GM18507 (cell line): ENCODE measurements at regions not wholly inside any gene's neighbourhood (a gene's known extent, or its start where the extent isn't known, plus 50 kb on each side); places are given as distances from the start of the nearest gene placed in this dataset.

Experiments used
- DNase-seq: peaks from one replicate; pipeline ENCODE4 v3.0.0; 2011; ENCODE audit warnings: low read depth; ENCODE audit not compliant: insufficient read length; ENCODE audit errors: extremely low spot score
- FAIRE-seq: peaks from 2 replicates; lab custom pipeline; 2011; peaks lifted over from hg19 to GRCh38; lab: Jason Lieb, UNC

DNA sequence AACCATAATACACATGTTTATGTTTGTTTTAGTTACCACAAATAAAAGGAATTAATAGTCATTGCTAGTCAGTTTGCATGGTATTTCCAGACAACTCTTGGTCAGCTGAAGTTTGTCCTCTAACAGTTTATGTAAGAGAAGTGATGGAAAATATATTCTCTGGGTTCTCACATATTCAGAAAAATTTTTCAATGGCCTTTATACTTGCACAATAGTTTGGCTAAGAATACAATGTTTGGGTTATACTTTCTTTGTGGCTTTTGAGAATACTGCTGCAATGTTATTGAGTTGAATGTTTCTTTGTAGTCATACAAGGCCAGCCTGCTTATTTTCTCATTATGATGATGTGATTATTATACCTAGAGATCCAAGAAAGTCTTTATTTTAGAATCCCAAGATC lies 133.9 kb downstream of the RAP2B start:
- FAIRE-seq (no peak), DNase-seq (no peak)

DNA sequence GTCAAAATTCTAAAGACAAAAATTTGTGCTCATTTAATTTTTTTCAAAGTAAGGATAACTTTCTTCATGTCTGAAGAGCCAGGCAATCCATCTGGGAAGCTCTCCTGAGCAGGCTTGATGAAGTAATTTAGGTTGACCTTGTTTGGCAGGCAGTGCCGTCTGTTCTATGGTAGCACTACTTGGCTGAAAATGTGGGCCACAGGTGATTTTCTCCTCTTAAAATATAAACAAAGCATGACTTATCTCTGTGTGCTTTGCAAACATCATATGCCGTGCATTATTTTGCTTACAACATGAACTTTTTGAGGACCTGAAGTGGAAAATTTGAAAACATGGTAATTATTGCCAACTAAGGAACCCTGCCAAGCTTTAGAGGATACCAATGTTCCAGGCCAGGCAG lies 143.2 kb downstream of the RAP2B start:
- no peak for DNase-seq
- FAIRE-seq, result no peak

DNA sequence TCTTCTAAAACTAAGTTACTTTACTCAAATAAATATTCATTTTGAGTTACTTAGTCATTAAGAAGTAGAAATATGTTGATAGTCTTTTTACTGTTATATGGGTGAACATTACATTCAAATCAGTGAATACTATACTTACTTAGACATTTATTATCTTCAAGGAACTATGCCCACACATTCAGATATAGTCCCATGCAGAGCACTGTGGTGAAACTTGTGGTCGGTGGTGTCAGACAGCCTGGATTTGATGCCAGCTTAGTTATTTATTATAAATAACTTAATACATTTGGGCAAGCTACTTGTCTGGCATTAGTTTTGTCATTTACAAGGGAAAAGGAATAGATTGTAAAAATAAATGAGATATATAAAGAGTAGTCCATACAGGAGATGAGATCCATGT lies 149.5 kb downstream of the RAP2B start:
- DNase-seq (no peak), FAIRE-seq (no peak)

DNA sequence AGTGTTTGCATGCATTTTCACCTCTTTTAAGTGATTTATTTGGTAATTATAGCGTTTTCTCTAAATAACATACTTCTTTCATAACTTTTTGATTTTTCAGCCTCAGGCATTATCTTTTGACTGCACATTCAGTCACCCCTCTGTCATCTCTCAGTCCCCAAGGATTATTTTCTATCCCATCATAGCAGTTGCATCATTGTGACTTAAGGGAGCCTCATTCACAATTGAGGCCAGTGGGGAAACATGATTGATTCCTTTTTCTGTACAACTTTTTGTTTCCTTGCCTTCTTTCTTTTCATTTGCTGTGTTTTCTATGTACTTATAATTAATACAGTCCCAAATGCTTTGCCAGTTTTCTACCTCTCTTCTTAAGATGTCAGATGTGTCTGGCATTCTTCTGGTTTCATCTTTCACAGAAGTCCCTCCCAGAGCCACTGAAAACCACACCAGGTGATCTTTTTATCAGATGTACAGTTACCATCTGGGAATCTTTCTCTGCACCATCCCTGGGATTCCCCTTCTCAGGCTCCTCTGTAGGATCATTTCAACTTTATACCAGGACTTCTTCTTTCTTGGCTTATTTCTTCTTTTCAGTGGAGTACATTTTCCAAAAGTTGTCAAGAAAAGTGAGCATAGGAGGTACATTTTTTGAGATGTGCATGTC lies 151.4 kb downstream of the RAP2B start:
- FAIRE-seq (no peak), DNase-seq (no peak)

DNA sequence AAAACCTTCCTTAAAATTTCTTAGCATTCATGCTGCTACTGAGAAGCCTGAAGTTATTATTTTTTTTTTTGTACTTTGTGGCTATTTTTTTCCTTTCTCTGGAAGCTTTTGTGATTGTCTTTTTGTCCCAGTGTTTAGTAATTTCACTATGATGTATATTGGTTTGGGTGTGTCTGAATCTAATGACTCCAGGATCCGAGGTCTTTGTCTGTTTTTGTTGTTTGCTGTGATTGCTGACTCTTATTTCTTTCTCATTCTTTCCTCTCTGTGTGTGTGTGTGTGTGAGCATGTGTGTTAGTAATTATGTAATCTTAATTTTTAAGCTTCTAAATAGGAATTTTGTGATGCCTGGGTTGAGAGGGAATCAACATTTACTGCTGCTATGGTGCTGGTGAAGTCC lies 152.0 kb downstream of the RAP2B start:
- FAIRE-seq, result no peak
- DNase-seq, result no peak

DNA sequence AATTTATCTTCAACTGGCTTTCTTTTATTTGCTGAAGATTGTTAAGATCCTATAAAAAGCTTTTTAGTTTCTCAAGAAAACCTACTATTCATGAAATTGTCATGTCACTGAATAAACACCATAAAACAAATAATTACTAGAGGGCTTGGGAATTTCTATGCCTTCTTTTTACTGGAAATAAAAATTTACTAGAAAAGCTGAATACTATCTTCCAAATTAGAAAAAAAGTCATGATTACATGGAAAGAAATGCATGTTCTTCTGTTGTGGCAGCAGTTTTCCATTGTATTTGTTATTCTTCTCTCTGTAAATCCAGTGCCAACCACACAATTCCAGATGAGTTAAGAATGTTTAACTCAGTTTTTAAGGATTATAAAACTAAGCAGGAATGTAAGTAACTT lies 153.8 kb downstream of the RAP2B start:
- FAIRE-seq (no peak), DNase-seq (no peak)

DNA sequence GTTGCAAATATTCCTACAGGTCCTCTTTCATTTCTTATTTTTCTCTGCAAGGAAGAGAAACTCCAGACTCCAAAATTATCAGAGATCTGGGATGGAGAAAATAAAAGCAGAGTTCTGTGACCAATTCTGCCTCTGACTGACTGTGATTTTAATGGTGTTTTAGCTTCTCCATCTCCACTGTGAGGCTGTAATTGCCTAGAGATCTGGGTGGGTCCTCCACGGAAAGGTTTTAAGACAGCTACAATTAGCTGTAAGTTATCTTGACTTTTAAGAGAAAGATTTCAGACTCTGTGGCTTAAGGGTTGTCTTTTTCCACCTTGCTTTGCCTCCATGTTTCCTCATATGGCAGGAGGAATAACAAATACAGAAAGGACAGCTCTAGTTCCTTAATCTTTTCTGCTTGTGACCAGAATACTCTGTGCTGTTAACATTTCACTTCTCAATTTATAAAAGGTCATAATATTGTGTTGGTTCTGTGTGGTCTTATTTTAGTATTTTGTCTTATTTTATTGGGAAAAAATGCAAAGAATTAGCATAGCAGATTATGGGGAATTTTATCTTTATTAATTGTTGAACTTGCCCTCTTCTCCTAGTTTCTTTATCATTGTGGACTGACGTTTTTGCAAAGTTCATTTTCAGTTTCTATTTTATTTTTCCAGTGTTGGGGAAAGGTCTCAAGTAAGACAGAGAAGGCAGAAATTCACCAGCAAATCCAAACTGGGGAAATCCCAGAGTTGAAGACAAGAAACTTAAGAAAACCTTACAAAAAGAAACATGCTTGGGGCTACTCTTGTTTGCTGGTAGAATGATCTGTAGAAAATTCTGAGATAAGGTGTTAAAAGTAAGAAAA lies 157.9 kb downstream of the RAP2B start:
- FAIRE-seq (no peak), DNase-seq (no peak)

DNA sequence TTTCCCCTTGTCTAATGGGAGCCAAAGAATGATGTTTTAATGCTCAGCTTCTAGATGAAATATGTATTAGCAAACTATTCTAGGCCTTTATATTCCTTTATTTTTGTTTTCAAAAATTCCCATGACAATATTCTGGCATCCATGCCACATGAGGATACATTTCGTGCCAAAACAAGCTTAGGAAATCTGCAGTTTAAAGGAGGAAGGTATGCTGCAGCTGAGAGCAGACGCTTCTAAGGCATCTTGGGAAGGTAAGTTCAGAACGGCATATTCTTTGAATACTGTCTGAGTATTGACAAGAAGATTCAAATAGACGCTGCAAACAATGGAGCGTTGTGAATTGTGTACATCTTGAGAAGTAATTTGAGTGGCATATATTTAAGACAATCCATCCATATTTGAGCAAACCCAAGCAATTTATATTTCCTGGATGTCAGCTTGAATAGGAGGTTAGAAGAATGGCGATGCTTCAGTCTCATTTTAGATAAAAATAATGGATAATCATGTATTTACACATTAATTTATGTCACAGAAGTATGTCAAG lies 158.6 kb downstream of the RAP2B start:
- DNase-seq (no peak), FAIRE-seq (no peak)

DNA sequence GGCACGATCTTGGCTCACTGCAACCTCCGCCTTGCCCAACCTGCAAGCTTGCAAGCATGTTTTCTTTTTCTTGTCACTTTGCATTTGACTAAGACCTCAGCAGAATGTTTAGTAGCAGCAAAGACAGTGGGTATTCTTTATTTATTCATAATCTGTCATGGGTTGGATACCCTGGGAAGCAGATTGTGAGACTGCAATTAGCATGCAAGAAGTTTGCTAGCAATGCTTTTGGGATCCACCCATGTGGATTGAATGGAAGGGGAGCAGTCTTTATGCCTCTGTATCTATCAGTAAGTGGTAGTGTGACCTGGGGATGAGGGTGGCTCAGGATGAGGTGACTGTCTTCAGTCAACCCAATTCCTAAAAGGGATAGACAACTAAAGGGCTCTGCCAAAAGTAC lies 166.7 kb downstream of the RAP2B start:
- FAIRE-seq (no peak), DNase-seq (no peak)

DNA sequence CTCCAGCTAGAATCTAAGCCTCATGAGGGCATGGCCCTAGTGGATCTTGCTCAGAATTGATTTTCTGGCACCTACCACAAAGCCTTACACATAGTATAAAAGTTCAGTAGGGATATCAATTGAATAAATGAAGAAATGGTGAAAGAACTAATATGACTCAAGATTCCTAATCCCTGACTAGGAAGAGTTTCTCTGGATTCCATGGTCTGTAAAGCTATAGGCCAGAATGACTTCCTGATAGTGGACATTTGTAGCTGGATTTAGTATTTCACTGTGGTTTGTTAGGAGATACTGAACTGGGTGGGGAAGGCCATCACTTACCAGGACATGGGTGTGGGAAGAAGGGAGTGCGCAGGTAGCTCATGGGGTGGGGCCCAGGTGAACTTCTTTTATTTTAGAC lies 168.9 kb downstream of the RAP2B start:
- no peak for FAIRE-seq
- no peak for DNase-seq

DNA sequence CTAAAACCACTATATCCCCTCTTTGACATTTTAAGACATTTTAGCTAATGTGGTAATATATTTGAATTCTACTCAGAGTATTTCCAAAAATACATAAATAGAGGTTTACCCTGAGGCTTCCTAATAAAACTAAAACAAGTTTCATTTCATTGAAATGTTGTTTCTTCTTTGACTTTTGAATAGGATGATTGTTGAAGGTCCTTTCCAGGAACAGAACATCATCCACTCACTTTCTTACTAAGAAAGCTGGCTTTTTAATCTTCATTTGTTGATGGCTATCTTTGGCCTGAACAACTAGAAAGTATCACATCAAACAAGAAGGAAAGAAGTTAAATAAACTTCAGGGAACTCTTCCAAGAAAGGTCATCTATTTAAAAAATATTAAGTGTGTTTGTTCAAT lies 169.7 kb downstream of the RAP2B start:
- FAIRE-seq, result no peak
- no peak for DNase-seq

DNA sequence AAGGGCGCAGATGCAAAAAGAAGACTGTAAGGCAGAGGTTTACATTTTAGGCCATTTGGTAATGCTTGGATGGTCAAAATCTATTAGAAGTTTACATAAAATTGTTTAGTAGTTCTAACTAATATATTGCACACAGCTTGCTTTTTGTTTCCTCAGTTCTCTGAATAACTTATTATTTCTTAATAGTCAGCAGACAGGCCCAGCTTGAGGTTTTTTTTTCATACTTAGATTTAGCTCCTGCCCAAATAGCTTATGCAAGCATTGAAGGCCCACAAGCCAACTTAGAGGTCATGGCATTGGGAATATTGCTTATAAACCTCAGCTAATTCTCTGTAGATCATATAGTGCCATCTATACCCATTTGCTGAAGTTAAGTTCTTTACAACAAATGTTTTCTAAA lies 172.5 kb downstream of the RAP2B start:
- FAIRE-seq (no peak), DNase-seq (no peak)

DNA sequence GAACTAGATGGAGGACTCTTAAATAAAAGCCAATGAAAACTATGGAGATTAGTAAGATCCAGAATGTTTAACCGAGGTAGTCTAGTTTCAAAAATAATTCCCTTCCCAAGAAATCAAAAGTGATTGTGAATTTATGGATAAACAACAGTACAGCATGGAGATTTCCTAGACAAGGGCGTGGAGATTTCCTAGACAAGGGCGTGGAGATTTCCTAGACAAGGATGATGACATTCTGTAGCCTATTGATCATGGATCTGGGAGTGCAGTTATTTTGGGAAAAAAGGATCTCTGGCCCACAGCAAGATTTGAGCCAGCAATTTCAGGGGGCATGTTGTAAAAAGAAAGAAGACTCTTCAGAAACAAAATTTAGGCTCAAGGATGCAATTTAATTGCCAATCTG lies 175.3 kb downstream of the RAP2B start:
- DNase-seq (no peak), FAIRE-seq (no peak)

DNA sequence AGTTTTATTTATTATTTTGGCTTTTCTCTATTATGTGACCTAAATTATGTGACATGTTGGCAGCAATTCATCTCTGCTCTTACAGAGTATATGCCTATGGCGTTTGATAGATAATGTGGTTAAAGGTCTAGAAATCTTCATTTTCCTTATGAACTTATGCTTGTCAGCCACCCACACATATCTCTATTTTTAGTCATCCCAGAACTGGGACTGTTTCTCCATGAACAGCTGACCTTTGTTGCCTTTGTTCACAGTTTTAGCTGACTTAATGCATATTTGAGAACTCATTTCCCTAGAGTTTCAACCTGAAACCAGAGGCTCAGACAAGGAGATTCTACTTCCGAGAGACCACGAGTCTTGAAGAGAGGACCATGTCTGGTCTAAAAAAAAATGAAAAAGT lies 176.5 kb downstream of the RAP2B start:
- FAIRE-seq, result no peak
- no peak for DNase-seq

DNA sequence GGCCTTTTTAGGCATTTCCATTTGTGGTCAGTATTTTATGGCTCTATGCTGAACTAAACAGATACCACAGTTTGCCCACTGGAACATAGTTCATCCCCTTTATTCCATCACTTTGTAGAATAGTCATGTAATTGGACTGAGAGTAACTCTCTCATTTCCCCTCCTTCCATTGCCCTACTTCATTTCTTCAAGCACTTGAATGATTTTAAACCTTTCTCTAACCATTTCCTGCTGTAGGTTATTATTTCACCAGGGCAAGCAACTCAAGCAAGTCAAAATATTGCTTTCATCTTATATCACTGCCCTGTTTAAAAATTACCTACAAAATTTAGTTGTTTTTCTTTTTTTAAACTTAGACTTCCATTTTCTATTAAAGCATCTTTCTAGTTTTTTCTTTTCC lies 177.0 kb downstream of the RAP2B start:
- DNase-seq (no peak), FAIRE-seq (no peak)

DNA sequence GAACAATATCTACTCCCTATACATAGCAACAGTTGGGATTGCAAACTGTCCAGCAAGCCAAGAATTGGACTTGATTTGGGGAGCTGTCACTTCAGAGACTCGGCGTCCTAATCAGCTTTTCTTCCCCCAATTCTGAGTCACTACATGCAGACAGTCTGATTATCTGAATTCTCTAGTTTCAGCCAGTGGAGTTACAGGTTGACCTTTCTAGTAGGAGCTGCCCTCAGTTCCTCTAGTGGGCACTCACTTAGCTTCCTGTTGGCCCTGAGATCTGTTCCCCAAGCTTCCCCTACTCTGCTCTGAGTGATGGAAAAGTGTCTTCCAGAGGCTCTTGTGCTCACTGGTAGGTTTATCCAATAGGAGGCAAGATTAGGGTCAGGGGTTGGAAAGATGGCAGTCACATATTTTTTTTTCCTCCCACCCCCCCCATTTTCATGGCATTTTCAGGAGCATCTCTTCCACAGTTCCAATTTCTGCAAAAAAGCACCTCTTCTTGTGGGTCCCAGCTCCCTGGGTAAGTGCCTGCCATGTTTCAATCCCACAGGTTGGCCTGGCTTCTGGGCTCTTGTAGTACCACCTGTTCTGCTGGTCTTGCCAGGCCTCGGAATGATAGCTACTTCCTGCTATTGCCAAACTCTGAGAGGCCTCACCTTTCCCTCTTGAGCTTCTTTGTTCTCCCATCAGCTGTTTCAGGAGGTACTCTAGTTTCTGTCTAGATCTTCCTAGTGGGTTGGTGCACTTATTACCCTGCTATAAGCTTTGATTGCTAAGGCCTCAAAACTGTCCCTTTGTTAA lies 182.2 kb downstream of the RAP2B start:
- FAIRE-seq (no peak), DNase-seq (no peak)

DNA sequence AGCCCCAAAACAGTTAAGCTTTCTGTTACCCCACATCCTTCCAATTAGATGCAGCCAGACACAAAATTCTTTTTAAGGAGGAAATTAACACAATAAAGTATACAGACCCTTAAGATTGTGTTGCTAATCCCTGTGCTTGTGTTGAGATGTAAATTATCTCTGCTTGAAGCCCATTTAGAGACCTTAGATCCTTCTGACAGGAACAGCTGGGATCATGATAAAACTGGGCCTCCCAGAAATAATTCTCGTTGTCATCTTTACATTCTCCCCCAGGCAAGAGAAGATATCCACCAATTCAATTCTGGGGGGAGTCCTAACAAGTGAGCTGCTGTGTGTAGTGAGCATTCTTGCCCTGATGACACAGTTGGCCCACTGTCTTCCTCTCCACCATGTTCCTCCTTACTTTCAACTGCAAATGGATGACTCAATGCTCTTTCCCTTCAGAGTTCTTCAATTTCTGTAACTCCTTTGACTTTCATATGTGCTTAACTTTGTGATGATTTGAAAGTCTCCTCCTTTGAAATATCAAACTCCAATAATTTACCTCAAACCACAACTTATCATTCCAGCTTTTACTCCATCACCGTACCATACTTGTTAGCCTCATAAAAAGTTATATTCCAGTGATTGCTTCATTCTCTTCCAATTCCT lies 186.6 kb downstream of the RAP2B start:
- FAIRE-seq (no peak), DNase-seq (no peak)

DNA sequence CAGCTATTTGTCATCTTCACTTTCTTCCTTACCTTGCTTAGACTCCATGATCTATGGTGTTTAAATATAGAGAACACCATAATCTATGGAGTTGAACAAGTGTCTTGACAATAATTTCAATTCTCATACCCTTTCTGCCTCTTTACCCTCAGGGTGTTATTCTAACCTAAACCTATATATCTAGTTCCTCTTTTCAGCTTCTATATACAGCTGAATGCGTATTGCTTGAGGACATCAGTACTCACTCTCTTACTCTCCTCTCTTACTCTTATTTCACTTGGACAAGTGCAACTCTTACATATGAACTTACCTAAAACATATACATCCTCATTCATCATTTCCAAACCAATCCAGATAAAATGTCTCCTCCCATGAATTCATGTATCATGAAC lies 187.1 kb downstream of the RAP2B start:
- FAIRE-seq, result no peak
- DNase-seq, result no peak

DNA sequence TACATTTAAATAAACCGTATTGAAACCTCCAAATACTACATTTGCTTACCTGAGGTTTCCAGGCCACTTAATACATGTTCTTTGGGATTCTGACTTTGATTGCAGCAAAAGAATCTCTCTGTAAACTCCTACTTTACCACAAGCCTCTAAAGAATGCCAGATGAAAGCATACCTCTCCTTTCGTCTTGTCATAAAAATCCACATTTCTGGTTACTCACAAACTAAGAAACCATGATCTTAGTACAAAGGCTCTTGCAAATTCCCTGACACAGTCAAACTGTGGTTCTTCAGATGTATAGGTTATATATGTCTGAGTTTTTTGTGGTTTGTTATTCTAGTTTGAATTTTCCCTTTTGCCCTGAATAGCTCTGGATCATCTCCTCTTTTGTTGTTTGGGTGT lies 188.4 kb downstream of the RAP2B start:
- no peak for FAIRE-seq
- no peak for DNase-seq

DNA sequence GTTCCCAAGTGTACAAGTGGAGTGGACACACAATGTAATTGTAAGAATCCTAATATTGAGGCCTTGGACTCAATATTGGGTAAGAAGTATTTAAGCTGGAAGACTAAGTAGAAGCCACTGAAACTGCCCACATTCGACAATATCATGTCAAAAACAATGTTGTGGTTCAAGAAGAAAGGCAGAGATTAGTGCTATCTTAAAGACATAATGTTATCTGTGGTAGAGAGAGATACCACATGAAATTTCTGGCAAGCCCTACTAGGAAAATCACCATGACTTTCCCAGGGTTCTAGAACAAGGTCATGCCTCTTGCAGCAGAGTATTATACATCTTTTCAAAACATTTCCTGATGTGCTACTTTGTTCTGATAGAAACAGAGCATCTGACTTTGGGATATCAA lies 192.6 kb downstream of the RAP2B start:
- DNase-seq (no peak), FAIRE-seq (no peak)
